ENCODE measurements at regions not wholly inside any gene's neighbourhood (a gene's known extent, or its start where the extent isn't known, plus 50 kb on each side); places are given as distances from the start of the nearest gene placed in this dataset.

- Histone ChIP-seq H3K27me3 (ENCODE audit: control insufficient read depth in 1 of 2, insufficient read depth in 2 of 2, low read length in 2 of 2) (no peaks in the 10 kb centered on the region), H3K36me3 (ENCODE audit: insufficient read depth, low read length) (no peaks in the 10 kb centered on the region), H3K4me3 (ENCODE audit: low read length) (no peak overlapping the region), H3K9me3 (ENCODE audit: control insufficient read depth in 1 of 2, insufficient read depth in 1 of 2, low read length in 2 of 2) (no peaks in the 10 kb centered on the region), H3K4me1 (ENCODE audit: insufficient read depth, low read length) (no peaks in the 10 kb centered on the region), H3K27ac (ENCODE audit: low read depth in 1 of 2, low read length in 2 of 2) (no peak overlapping the region)
- TF ChIP-seq CTCF (IDR thresholded peaks at IDR 0.05): no peak
- Mint-ChIP-seq H3K4me3 (no peak overlapping the region), H3K27ac (no peak overlapping the region), H3K4me1 (ENCODE audit: low read depth) (no peaks in the 10 kb centered on the region), H3K36me3 (ENCODE audit: low read depth) (no peaks in the 10 kb centered on the region), H3K27me3 (no peaks in the 10 kb centered on the region), H3K9me3 (peaks cover 2% of the 10 kb centered on the region)
- ChIA-PET CTCF (no interaction called here), POLR2A (no interaction called here)
- no peak for ATAC-seq (ENCODE audit: poor library complexity)
- intact Hi-C loops (cut with DNase I, micrococcal nuclease): no loop called here
- no peak for DNase-seq
Observed at GRCh38 chr6:78031228-78031627, 378.4 kb downstream of the MEI4 start.

GRCh38 chr6:78059171-78059570, 406.3 kb downstream of the MEI4 start:
- Histone ChIP-seq H3K4me1 (ENCODE audit: insufficient read depth, low read length) (no peaks in the 10 kb centered on the region), H3K4me3 (ENCODE audit: low read length) (no peak overlapping the region), H3K27me3 (ENCODE audit: control insufficient read depth in 1 of 2, insufficient read depth in 2 of 2, low read length in 2 of 2) (no peaks in the 10 kb centered on the region), H3K9me3 (ENCODE audit: control insufficient read depth in 1 of 2, insufficient read depth in 1 of 2, low read length in 2 of 2) (no peaks in the 10 kb centered on the region), H3K36me3 (ENCODE audit: insufficient read depth, low read length) (no peaks in the 10 kb centered on the region), H3K27ac (ENCODE audit: low read depth in 1 of 2, low read length in 2 of 2) (no peak overlapping the region)
- POLR2A ChIA-PET: no interaction called here
- ATAC-seq (ENCODE audit: poor library complexity) (no peak), DNase-seq (no peak)
- Mint-ChIP-seq H3K4me1 (ENCODE audit: low read depth) (no peaks in the 10 kb centered on the region), H3K4me3 (no peak overlapping the region), H3K27ac (no peak overlapping the region), H3K9me3 (peaks cover 8% of the 10 kb centered on the region), H3K27me3 (no peaks in the 10 kb centered on the region), H3K36me3 (ENCODE audit: low read depth) (no peaks in the 10 kb centered on the region)
- no peak for TF ChIP-seq CTCF (IDR thresholded peaks at IDR 0.05)
- CTCF ChIA-PET: interaction anchor here (0.5 kb wide), 1 partner anchor 578 kb away, joined by 3 read pairs; no protein-coding TSS in a partner anchor
- intact Hi-C loops (cut with DNase I, micrococcal nuclease): no loop called here

- Histone ChIP-seq H3K27me3 (ENCODE audit: control insufficient read depth in 1 of 2, insufficient read depth in 2 of 2, low read length in 2 of 2) (no peaks in the 10 kb centered on the region), H3K36me3 (ENCODE audit: insufficient read depth, low read length) (no peaks in the 10 kb centered on the region), H3K9me3 (ENCODE audit: control insufficient read depth in 1 of 2, insufficient read depth in 1 of 2, low read length in 2 of 2) (no peaks in the 10 kb centered on the region), H3K4me3 (ENCODE audit: low read length) (no peak overlapping the region), H3K27ac (ENCODE audit: low read depth in 1 of 2, low read length in 2 of 2) (no peak overlapping the region), H3K4me1 (ENCODE audit: insufficient read depth, low read length) (no peaks in the 10 kb centered on the region)
- TF ChIP-seq CTCF (IDR thresholded peaks at IDR 0.05): no peak
- no peak overlapping the region for H3K27ac Mint-ChIP-seq
- H3K9me3 Mint-ChIP-seq: peaks cover 8% of the 10 kb centered on the region
- no peaks in the 10 kb centered on the region for H3K27me3 Mint-ChIP-seq
- no peak overlapping the region for H3K4me3 Mint-ChIP-seq
- H3K36me3 Mint-ChIP-seq (ENCODE audit: low read depth): no peaks in the 10 kb centered on the region
- CTCF ChIA-PET: no interaction called here
- POLR2A ChIA-PET: no interaction called here
- intact Hi-C loops (cut with DNase I, micrococcal nuclease): no loop called here
- DNase-seq: no peak
- ATAC-seq (ENCODE audit: poor library complexity): no peak
- H3K4me1 Mint-ChIP-seq (ENCODE audit: low read depth): no peaks in the 10 kb centered on the region
Observed at GRCh38 chr6:78062993-78063392, 410.2 kb downstream of the MEI4 start.

All from CD4-positive, alpha-beta T cell (primary cell).